Stomach (tissue), 4 donors: ENCODE measurements at regions not wholly inside any gene's neighbourhood (a gene's known extent, or its start where the extent isn't known, plus 50 kb on each side); places are given as distances from the start of the nearest gene placed in this dataset.

Source experiments
- EP300 ChIP-seq: sonication (generic); formaldehyde crosslinking; IDR thresholded peaks from one replicate; pipeline ENCODE4 v1.6.1; 2017; ENCODE audit warnings: antibody characterized with exemption
- POLR2A ChIP-seq, 4 donors: fragments of 450-650 bp; IDR thresholded peaks; one replicate each; pipeline ENCODE4 v1.6.1; 2016; ENCODE audit warnings: antibody characterized with exemption in 4 of 4, control low read depth in 2 of 4, mild to moderate bottlenecking in 1 of 4, moderate library complexity in 1 of 4
- POLR2AphosphoS5 ChIP-seq, 3 donors: sonication (generic); formaldehyde crosslinking; IDR thresholded peaks; one replicate each; pipeline ENCODE4 v1.6.1; 2016; ENCODE audit warnings: antibody characterized with exemption in 3 of 3
- TF ChIP-seq, protein P1 (sequence below), 7 experiments: fragments of 450-650 bp in 4 of 7; fragments of 200-600 bp in 3 of 7; sonication (generic) in 3 of 7; IDR thresholded peaks; one replicate each; pipeline ENCODE4 v1.5.1; 2016 to 2019; ENCODE audit warnings: antibody characterized with exemption in 7 of 7, control low read depth in 2 of 7, mild to moderate bottlenecking in 1 of 7

DNA sequence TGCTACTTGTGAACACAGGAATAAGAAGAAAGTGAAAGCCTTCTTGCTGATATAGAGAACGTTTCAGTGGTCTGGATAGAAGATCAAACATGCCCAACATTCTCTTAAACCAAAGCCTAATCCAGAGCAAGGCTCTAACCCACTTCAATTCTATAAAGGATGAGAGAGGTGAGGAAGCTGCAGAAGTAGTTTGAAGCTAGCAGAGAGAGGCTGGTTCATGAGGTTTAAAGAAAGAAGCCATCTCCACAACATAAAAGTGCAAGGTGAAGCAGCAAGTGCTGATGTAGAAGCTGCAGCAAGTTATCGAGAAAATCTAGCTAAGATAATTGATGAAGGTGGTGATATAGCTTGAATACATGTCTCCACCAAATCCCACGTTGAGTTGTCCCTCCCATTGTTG is 383.3 kb upstream of the ASIC2 start:
- TF ChIP-seq EP300, result no peak
- TF ChIP-seq, protein P1, sequence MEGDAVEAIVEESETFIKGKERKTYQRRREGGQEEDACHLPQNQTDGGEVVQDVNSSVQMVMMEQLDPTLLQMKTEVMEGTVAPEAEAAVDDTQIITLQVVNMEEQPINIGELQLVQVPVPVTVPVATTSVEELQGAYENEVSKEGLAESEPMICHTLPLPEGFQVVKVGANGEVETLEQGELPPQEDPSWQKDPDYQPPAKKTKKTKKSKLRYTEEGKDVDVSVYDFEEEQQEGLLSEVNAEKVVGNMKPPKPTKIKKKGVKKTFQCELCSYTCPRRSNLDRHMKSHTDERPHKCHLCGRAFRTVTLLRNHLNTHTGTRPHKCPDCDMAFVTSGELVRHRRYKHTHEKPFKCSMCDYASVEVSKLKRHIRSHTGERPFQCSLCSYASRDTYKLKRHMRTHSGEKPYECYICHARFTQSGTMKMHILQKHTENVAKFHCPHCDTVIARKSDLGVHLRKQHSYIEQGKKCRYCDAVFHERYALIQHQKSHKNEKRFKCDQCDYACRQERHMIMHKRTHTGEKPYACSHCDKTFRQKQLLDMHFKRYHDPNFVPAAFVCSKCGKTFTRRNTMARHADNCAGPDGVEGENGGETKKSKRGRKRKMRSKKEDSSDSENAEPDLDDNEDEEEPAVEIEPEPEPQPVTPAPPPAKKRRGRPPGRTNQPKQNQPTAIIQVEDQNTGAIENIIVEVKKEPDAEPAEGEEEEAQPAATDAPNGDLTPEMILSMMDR (IDR thresholded peaks at IDR 0.05), result no peak
- no peak for TF ChIP-seq POLR2A (IDR thresholded peaks at IDR 0.05)
- TF ChIP-seq POLR2AphosphoS5 (IDR thresholded peaks at IDR 0.05), result no peak
